ENCODE measurements at regions not wholly inside any gene's neighbourhood (a gene's known extent, or its start where the extent isn't known, plus 50 kb on each side); places are given as distances from the start of the nearest gene placed in this dataset.

DNA sequence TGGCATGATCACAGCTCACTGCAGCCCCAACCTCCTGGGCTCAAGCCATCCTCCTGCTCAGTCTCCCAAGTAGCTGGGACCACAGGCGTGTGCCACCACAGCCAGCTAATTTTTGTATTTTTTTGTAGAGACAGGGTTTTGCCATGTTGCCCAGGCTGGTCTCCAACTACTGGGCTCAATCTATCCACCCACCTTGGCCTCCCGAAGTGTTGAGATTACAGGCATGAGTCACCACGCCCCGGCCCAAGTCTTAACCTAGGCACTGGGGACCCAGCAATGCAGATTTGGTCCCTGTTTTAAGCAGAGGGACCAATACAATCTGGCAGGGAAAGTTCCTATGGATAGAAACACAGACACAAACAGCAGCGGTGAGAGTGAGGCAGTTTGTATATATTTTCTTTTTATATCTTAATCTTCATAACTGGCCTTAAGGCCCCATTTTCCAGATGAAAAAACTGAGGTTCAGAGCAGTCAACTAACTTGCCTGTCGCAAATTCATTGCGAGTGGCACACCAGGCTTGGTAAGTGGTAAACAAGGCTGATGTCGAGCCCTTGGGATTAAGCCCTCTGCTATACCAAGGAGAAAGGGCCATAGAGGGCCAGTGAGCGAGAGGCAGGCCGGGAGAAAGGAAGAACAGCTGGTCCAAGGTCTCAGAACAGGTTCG, 77.8 kb upstream of the TINAGL1 start:
- DNase-seq (ENCODE audit: extremely low spot score) = no peak
- TF ChIP-seq, protein P1, sequence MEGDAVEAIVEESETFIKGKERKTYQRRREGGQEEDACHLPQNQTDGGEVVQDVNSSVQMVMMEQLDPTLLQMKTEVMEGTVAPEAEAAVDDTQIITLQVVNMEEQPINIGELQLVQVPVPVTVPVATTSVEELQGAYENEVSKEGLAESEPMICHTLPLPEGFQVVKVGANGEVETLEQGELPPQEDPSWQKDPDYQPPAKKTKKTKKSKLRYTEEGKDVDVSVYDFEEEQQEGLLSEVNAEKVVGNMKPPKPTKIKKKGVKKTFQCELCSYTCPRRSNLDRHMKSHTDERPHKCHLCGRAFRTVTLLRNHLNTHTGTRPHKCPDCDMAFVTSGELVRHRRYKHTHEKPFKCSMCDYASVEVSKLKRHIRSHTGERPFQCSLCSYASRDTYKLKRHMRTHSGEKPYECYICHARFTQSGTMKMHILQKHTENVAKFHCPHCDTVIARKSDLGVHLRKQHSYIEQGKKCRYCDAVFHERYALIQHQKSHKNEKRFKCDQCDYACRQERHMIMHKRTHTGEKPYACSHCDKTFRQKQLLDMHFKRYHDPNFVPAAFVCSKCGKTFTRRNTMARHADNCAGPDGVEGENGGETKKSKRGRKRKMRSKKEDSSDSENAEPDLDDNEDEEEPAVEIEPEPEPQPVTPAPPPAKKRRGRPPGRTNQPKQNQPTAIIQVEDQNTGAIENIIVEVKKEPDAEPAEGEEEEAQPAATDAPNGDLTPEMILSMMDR (IDR thresholded peaks at IDR 0.05; ENCODE audit: control extremely low read depth, extremely low read depth, low read depth, missing control alignments) = no peak
- ChIA-PET CTCF (interaction anchor here (1.3 to 1.6 kb wide), 2 partner anchors 51 to 66 kb away, joined by 3 to 4 read pairs; no protein-coding TSS in a partner anchor), POLR2A (no interaction called here)

DNA sequence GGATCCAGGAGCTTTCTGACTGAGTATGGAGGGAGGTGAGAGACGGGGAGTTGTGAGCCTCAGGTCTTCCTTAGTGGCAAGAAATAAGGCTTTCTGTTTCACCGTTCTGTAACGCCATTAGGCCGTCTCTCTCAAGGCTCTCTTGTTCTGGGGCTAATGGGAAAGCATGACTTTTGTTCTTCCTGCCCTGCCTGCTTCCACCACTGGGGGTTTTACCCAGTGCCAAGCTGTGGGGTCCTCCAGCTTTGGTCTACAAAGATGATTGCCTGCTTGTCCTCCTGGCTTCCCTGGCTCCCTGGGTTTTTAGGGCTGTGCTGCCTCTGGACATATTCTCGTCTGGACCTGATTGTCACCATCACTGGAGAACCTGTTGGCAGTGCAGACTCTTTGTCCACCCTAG, 74.8 kb upstream of the TINAGL1 start:
- POLR2A ChIA-PET = no interaction called here
- CTCF ChIA-PET = interaction anchor here (1.4 to 1.6 kb wide), 3 partner anchors 8 to 48 kb away, joined by 4 to 6 read pairs (median 4); no protein-coding TSS in a partner anchor
- DNase-seq (ENCODE audit: extremely low spot score) = no peak
- TF ChIP-seq, protein P1 (IDR thresholded peaks at IDR 0.05; ENCODE audit: control extremely low read depth, extremely low read depth, low read depth, missing control alignments) = no peak

DNA sequence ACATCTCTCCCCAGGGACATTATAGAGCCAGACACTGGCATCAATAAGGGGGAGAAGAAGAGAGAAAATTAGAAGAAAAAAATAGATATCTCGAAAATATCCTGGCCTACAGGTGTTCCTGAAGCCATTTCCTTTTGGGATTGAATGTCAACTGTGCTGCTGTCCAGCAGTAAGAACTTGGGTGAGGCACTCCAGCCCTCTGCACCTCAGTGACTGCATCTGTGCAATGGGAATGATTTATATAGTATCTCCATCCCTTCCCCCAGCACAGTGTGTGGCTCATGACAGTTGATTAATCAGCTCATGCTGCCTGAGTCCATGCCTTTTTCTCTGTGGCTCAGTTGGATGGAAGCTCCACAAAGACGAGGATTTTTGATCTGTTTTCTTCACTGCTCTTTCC, 74.1 kb upstream of the TINAGL1 start:
- ChIA-PET POLR2A (no interaction called here), CTCF (no interaction called here)
- TF ChIP-seq, protein P1 (IDR thresholded peaks at IDR 0.05; ENCODE audit: control extremely low read depth, extremely low read depth, low read depth, missing control alignments) = no peak
- DNase-seq (ENCODE audit: extremely low spot score) = no peak

DNA sequence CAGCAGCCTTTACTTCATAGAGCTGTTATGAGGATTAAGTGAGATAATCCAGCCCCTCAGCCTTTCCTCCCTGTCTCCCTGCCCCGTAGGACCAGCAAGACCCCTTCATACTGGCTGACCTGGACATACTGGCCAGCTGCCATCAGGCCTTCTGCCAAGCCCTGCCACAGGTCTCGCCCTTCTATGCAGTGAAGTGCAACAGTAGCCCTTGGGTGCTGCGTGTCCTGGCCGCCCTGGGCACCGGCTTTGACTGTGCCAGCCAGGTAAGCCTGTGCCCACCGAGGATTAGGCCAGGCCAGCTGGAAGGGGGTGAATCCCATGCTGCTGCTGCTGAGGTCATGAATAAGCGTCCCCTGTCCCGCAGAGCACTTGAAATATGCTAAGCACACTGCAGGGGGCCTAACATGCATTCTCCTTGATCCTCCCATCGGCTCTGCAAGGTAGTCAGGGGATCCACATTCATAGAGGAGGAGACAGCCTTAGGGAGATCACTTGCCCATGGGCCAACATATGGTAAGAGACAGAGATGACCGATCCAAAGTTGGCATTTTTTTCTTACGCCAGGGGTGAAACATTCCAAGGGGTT, 73.3 kb upstream of the TINAGL1 start:
- POLR2A ChIA-PET = no interaction called here
- DNase-seq (ENCODE audit: extremely low spot score) = no peak
- TF ChIP-seq, protein P1 (IDR thresholded peaks at IDR 0.05; ENCODE audit: control extremely low read depth, extremely low read depth, low read depth, missing control alignments) = no peak
- CTCF ChIA-PET = no interaction called here

DNA sequence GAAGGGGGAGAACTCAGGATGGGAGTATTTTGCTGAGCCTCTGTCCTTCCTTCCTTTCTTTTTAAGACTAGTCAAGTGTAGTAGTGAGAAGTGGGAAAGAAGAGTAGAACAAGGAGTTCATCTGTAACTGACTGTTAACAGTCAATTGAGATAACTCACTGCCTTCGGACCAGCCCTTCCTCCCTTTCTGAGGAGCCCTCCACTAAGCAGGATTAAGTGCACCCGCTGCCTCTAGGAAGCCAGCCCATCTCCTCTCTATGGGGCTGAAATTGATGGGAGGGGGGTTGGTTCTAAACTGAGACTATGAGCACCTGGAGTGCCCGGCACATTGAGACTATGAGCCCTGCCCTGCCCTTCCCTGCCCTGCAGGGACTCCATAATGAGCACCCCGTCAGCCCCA, 72.7 kb upstream of the TINAGL1 start:
- ChIA-PET CTCF (no interaction called here), POLR2A (no interaction called here)
- TF ChIP-seq, protein P1 (IDR thresholded peaks at IDR 0.05; ENCODE audit: control extremely low read depth, extremely low read depth, low read depth, missing control alignments) = no peak
- no peak for DNase-seq (ENCODE audit: extremely low spot score)

DNA sequence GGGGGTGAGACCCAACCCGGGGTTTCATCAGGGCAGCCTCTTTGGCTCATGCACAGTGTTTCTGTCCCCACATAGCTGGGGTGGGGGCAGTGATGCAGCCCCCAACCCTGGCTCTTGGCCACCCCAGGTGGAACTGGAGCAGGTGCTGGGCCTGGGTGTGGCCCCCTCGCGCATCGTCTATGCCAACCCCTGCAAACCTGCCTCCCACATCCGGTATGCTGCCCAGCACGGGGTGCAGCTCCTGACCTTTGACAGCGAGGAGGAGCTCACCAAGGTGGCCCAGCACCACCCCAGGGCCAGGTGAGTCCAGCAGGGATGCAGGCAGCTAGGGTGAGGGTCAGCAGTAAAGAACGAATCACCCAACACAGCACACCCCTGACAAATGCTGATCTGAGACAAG, 72.3 kb upstream of the TINAGL1 start:
- CTCF ChIA-PET = no interaction called here
- POLR2A ChIA-PET = no interaction called here
- TF ChIP-seq, protein P1 (IDR thresholded peaks at IDR 0.05; ENCODE audit: control extremely low read depth, extremely low read depth, low read depth, missing control alignments) = no peak
- no peak for DNase-seq (ENCODE audit: extremely low spot score)
